ENCODE measurements at regions not wholly inside any gene's neighbourhood (a gene's known extent, or its start where the extent isn't known, plus 50 kb on each side); places are given as distances from the start of the nearest gene placed in this dataset.
"Not testable (repeated sequence)": the region's sequence is repeated elsewhere in the genome, so short reads cannot be mapped to it uniquely, and the experiment has no call there.

GRCh38 chr6:67475700-67476099 is 1159.4 kb upstream of the ADGRB3 start:
- H3K27ac ChIP-seq (ENCODE audit: low read length): no peak overlapping the region
- H3K9ac ChIP-seq (ENCODE audit: low read depth, low read length): no peak overlapping the region
- no peaks in the 10 kb centered on the region for H3K36me3 ChIP-seq (ENCODE audit: insufficient read depth, low read length)
- no peaks in the 10 kb centered on the region for H3K4me1 ChIP-seq (ENCODE audit: insufficient read depth, low read length)
- DNase-seq (no peak), ATAC-seq (ENCODE audit: insufficient read depth, low read depth) (no peak)
- no peaks in the 10 kb centered on the region for H3K27me3 ChIP-seq (ENCODE audit: insufficient read depth, low read length, poor library complexity)
- no peaks in the 10 kb centered on the region for H4K20me1 ChIP-seq (ENCODE audit: insufficient read depth, low read length)
- H2AFZ ChIP-seq (ENCODE audit: low read depth, low read length): no peak overlapping the region
- no peak for TF ChIP-seq EZH2 (IDR thresholded peaks at IDR 0.05; ENCODE audit: borderline replicate concordance, low read depth, low read length, severe bottlenecking)
- TF ChIP-seq CTCF (IDR thresholded peaks at IDR 0.05; ENCODE audit: borderline replicate concordance, extremely low read depth, low read length, poor library complexity, severe bottlenecking): no peak
- no peak overlapping the region for H3K4me3 ChIP-seq (ENCODE audit: low read depth in 1 of 2, low read length in 2 of 2)
- no peak overlapping the region for H3K4me2 ChIP-seq (ENCODE audit: insufficient read depth, low read length)
- no peaks in the 10 kb centered on the region for H3K79me2 ChIP-seq (ENCODE audit: insufficient read depth, low read length)
- no peaks in the 10 kb centered on the region for H3K9me3 ChIP-seq (ENCODE audit: insufficient read depth, low read length, severe bottlenecking)

GRCh38 chr6:67467341-67467740 is 1167.7 kb upstream of the ADGRB3 start:
- no peak for ATAC-seq (ENCODE audit: insufficient read depth, low read depth)

GRCh38 chr6:67462725-67463124 is 1172.4 kb upstream of the ADGRB3 start:
- not testable (repeated sequence) for H3K4me2 ChIP-seq (ENCODE audit: insufficient read depth, low read length); H3K4me3 ChIP-seq (ENCODE audit: low read depth in 1 of 2, low read length in 2 of 2)

More at GRCh38 chr6:67467341-67467740, 1167.7 kb upstream of the ADGRB3 start:
- no peak for DNase-seq
- Histone ChIP-seq H3K9me3 (ENCODE audit: insufficient read depth, low read length, severe bottlenecking) (no peaks in the 10 kb centered on the region), H3K27me3 (ENCODE audit: insufficient read depth, low read length, poor library complexity) (no peaks in the 10 kb centered on the region), H3K4me2 (ENCODE audit: insufficient read depth, low read length) (no peak overlapping the region), H3K4me3 (ENCODE audit: low read depth in 1 of 2, low read length in 2 of 2) (no peak overlapping the region), H3K9ac (ENCODE audit: low read depth, low read length) (no peak overlapping the region), H3K79me2 (ENCODE audit: insufficient read depth, low read length) (no peaks in the 10 kb centered on the region), H3K4me1 (ENCODE audit: insufficient read depth, low read length) (no peaks in the 10 kb centered on the region), H3K36me3 (ENCODE audit: insufficient read depth, low read length) (no peaks in the 10 kb centered on the region), H3K27ac (ENCODE audit: low read length) (no peak overlapping the region), H4K20me1 (ENCODE audit: insufficient read depth, low read length) (no peaks in the 10 kb centered on the region), H2AFZ (ENCODE audit: low read depth, low read length) (no peak overlapping the region)
- TF ChIP-seq EZH2 (IDR thresholded peaks at IDR 0.05; ENCODE audit: borderline replicate concordance, low read depth, low read length, severe bottlenecking): no peak
- TF ChIP-seq CTCF (IDR thresholded peaks at IDR 0.05; ENCODE audit: borderline replicate concordance, extremely low read depth, low read length, poor library complexity, severe bottlenecking): no peak

GRCh38 chr6:67459556-67459955 is 1175.5 kb upstream of the ADGRB3 start:
- no peaks in the 10 kb centered on the region for H3K79me2 ChIP-seq (ENCODE audit: insufficient read depth, low read length)
- H3K36me3 ChIP-seq (ENCODE audit: insufficient read depth, low read length): no peaks in the 10 kb centered on the region
- H2AFZ ChIP-seq (ENCODE audit: low read depth, low read length): no peak overlapping the region
- no peaks in the 10 kb centered on the region for H3K27me3 ChIP-seq (ENCODE audit: insufficient read depth, low read length, poor library complexity)
- H3K27ac ChIP-seq (ENCODE audit: low read length): no peak overlapping the region
- H3K4me2 ChIP-seq (ENCODE audit: insufficient read depth, low read length): no peak overlapping the region
- H3K9me3 ChIP-seq (ENCODE audit: insufficient read depth, low read length, severe bottlenecking): peaks cover 13% of the 10 kb centered on the region
- no peak for ATAC-seq (ENCODE audit: insufficient read depth, low read depth)
- H3K9ac ChIP-seq (ENCODE audit: low read depth, low read length): no peak overlapping the region
- H3K4me3 ChIP-seq (ENCODE audit: low read depth in 1 of 2, low read length in 2 of 2): no peak overlapping the region
- no peaks in the 10 kb centered on the region for H3K4me1 ChIP-seq (ENCODE audit: insufficient read depth, low read length)
- DNase-seq: no peak
- TF ChIP-seq EZH2 (IDR thresholded peaks at IDR 0.05; ENCODE audit: borderline replicate concordance, low read depth, low read length, severe bottlenecking) (no peak), CTCF (IDR thresholded peaks at IDR 0.05; ENCODE audit: borderline replicate concordance, extremely low read depth, low read length, poor library complexity, severe bottlenecking) (no peak)
- no peaks in the 10 kb centered on the region for H4K20me1 ChIP-seq (ENCODE audit: insufficient read depth, low read length)

More at GRCh38 chr6:67462725-67463124, 1172.4 kb upstream of the ADGRB3 start:
- H3K4me1 ChIP-seq (ENCODE audit: insufficient read depth, low read length); H3K36me3 ChIP-seq (ENCODE audit: insufficient read depth, low read length); ATAC-seq (ENCODE audit: insufficient read depth, low read depth); H3K27ac ChIP-seq (ENCODE audit: low read length); DNase-seq; H4K20me1 ChIP-seq (ENCODE audit: insufficient read depth, low read length); H3K79me2 ChIP-seq (ENCODE audit: insufficient read depth, low read length); H3K27me3 ChIP-seq (ENCODE audit: insufficient read depth, low read length, poor library complexity); H3K9ac ChIP-seq (ENCODE audit: low read depth, low read length); H2AFZ ChIP-seq (ENCODE audit: low read depth, low read length): not testable (repeated sequence)
- peaks cover 11% of the 10 kb centered on the region for H3K9me3 ChIP-seq (ENCODE audit: insufficient read depth, low read length, severe bottlenecking)
